ENCODE measurements at regions not wholly inside any gene's neighbourhood (a gene's known extent, or its start where the extent isn't known, plus 50 kb on each side); places are given as distances from the start of the nearest gene placed in this dataset.

GRCh38 chr11:15907806-15908205, 448.5 kb downstream of the SOX6 start:
- no peak for TF ChIP-seq CTCF (IDR thresholded peaks at IDR 0.05; ENCODE audit: control extremely low read depth, extremely low read depth, low read depth, missing control alignments)
- ChIA-PET CTCF (no interaction called here), POLR2A (no interaction called here)
- DNase-seq (ENCODE audit: extremely low spot score): no peak

DNA sequence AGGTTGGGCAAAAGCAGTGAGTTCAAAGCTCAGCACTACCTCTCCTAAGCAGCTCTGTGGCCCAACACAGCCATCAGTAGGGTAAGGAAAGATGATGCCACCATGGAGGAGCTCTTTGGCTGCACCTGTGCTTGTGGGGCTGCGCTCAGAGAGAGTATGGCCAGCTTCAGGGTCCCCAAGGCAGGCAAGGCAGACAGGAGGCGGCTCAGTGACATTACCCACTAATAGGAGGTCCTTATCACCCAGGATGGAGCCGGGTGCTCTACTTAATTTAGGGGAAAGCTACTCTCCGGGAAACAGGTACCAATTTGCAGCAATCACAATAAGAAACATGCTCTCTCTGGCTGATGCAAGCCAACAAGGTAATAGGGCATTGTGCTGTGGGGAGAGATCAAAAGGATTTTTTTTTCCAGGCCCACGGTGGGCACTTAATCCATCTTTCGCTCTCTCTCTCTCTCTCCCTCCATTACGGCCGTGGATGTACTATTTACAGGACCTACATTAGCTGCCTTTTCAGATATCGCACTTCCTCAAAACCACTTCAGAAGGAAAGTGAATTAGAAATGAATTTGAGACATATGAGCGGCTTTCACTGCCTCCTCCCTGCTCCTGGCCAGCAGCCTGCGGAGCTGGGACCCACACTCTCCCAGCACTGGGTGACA, 446.3 kb downstream of the SOX6 start:
- ChIA-PET POLR2A (no interaction called here), CTCF (interaction anchor here (1.1 to 1.3 kb wide), 3 partner anchors 9 to 30 kb away, joined by 3 read pairs; no protein-coding TSS in a partner anchor)
- DNase-seq (ENCODE audit: extremely low spot score): no peak
- TF ChIP-seq CTCF (IDR thresholded peaks at IDR 0.05; ENCODE audit: control extremely low read depth, extremely low read depth, low read depth, missing control alignments): no peak

GRCh38 chr11:15910761-15911160, 445.6 kb downstream of the SOX6 start:
- no peak for TF ChIP-seq CTCF (IDR thresholded peaks at IDR 0.05; ENCODE audit: control extremely low read depth, extremely low read depth, low read depth, missing control alignments)
- ChIA-PET POLR2A (no interaction called here), CTCF (no interaction called here)
- DNase-seq (ENCODE audit: extremely low spot score): no peak

DNA sequence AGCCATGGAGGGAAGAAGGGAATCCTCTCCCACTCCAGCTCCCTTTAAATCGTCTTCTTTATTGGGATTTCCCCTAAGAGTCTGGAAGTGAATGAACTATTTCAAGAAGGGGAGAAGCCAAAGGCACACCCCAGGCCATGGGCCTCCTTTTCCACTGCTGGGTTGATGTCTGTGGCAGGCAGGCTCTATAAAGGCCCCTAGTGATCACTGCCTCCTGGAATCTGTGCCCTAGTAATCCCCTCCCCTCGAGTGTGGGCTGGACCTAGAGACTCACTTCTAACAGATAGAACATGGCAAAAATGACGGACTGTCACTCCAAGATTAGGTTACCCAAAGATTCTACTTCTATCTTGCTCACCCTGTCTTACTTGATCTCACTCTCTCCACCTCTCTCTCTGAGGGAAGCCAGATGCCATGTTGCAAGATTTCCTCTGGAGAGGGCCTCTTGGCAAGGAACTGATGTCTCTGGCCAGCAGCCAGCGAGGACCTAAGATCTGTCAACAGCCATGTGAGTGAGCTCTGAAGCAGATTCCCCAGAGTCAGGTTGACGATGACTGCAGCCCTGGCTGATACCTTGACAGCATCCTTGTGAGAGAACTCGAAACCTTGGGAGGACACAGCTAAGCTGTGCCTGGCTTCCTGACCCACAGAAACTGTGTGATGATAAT, 444.8 kb downstream of the SOX6 start:
- TF ChIP-seq CTCF (IDR thresholded peaks at IDR 0.05; ENCODE audit: control extremely low read depth, extremely low read depth, low read depth, missing control alignments): no peak
- no peak for DNase-seq (ENCODE audit: extremely low spot score)
- ChIA-PET CTCF (interaction anchor here (1.0 kb wide), 1 partner anchor 10 kb away, joined by 3 read pairs; no protein-coding TSS in a partner anchor), POLR2A (no interaction called here)

DNA sequence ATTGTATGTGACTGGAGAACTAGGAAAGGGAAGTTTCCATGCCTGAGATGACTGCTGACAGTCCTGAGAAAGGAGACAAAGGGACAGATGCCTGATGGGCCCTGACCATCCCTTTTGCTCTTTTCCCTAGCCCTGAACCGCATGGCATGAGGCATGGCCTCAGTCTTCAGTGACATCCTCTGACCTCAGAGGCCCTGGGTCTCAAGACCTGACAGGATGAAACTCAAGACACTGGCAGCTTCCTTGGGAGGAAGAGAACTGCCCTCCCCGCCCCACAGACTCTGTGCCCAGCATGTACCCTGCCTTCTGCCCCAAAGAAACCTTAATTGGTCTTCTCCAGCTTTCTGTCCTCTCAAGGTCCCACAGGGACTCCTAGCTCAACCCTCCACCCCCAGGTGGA, 444.1 kb downstream of the SOX6 start:
- POLR2A ChIA-PET: no interaction called here
- CTCF ChIA-PET: interaction anchor here (1.0 kb wide), 1 partner anchor 9 kb away, joined by 3 read pairs; no protein-coding TSS in a partner anchor

DNA sequence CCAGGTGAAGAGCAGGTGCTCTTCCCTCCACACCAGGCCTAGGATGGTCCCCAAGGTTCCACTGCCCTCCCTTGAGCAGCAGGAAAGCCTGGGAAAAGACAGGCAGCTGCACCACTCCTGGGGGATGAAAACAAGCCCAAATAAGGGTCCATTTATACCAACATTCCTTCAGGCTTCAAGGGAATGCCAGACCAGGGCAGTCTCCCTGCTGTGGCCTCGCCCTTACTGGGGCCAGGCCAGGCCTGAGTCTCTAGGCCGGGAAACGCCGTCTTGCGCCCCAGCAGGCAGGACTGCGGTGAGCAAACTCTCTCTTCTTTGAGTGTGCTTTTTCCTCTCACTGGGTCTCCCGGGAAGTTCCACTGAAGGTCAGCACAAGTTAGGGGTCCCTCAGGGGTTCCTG, 443.5 kb downstream of the SOX6 start:
- CTCF ChIA-PET: interaction anchor here (1.0 kb wide), 1 partner anchor 66 kb away, joined by 3 read pairs; no protein-coding TSS in a partner anchor
- POLR2A ChIA-PET: no interaction called here
- DNase-seq (ENCODE audit: extremely low spot score): no peak
- TF ChIP-seq CTCF (IDR thresholded peaks at IDR 0.05; ENCODE audit: control extremely low read depth, extremely low read depth, low read depth, missing control alignments): no peak

More for the DNA sequence above, 444.1 kb downstream of the SOX6 start:
- no peak for DNase-seq (ENCODE audit: extremely low spot score)
- TF ChIP-seq CTCF (IDR thresholded peaks at IDR 0.05; ENCODE audit: control extremely low read depth, extremely low read depth, low read depth, missing control alignments): no peak
